ENCODE measurements at regions not wholly inside any gene's neighbourhood (a gene's known extent, or its start where the extent isn't known, plus 50 kb on each side); places are given as distances from the start of the nearest gene placed in this dataset.

- ATAC-seq (no peak), DNase-seq (ENCODE audit: low spot score) (no peak)
- ChIA-PET POLR2A (no interaction called here), CTCF (interaction anchor here (1.2 kb wide), 1 partner anchor 20 kb away, joined by 4 read pairs; no protein-coding TSS in a partner anchor)
- no peak for TF ChIP-seq ZNF232 (CRISPR knock-in tag; IDR thresholded peaks at IDR 0.05)
- TF ChIP-seq ZNF423 (CRISPR knock-in tag; IDR thresholded peaks at IDR 0.05) = no peak
- no peak for TF ChIP-seq ZNF512 (CRISPR knock-in tag; IDR thresholded peaks at IDR 0.05; ENCODE audit: borderline replicate concordance)
- no peak for TF ChIP-seq OVOL2 (CRISPR knock-in tag; IDR thresholded peaks at IDR 0.05; ENCODE audit: borderline replicate concordance)
- TF ChIP-seq CREB1 (CRISPR knock-in tag; IDR thresholded peaks at IDR 0.05) = no peak
- no peak for TF ChIP-seq GRHL2 (CRISPR knock-in tag; IDR thresholded peaks at IDR 0.05; ENCODE audit: insufficient replicate concordance, severe bottlenecking)
- TF ChIP-seq FOXK1 (CRISPR knock-in tag; IDR thresholded peaks at IDR 0.05) = no peak
- TF ChIP-seq ZNF138 (CRISPR knock-in tag; conservative IDR thresholded peaks at IDR 0.05) = no peak
- no peak for TF ChIP-seq PRDM15 (CRISPR knock-in tag; IDR thresholded peaks at IDR 0.05)
- no peak for TF ChIP-seq ZMAT4 (CRISPR knock-in tag; IDR thresholded peaks at IDR 0.05)
- no peak for TF ChIP-seq ELF4 (CRISPR knock-in tag; IDR thresholded peaks at IDR 0.05; ENCODE audit: low read depth)
- no peak for TF ChIP-seq ATF2 (CRISPR knock-in tag; IDR thresholded peaks at IDR 0.05; ENCODE audit: borderline replicate concordance, low read depth)
- no peak for TF ChIP-seq ZNF671 (CRISPR knock-in tag; IDR thresholded peaks at IDR 0.05)
- TF ChIP-seq E2F4 (CRISPR knock-in tag; IDR thresholded peaks at IDR 0.05; ENCODE audit: borderline replicate concordance, low read depth) = no peak
- no peak for TF ChIP-seq TCF7 (CRISPR knock-in tag; IDR thresholded peaks at IDR 0.05; ENCODE audit: low read depth)
- Mint-ChIP-seq H3K27ac (no peak overlapping the region), H3K4me1 (peaks cover 14% of the 10 kb centered on the region), H3K36me3 (peaks cover 5% of the 10 kb centered on the region), H3K27me3 (ENCODE audit: low read depth) (no peaks in the 10 kb centered on the region), H3K4me3 (no peak overlapping the region), H3K9me3 (peaks cover 28% of the 10 kb centered on the region)
Measured at GRCh38 chr7:91533996-91534395, 269.8 kb downstream of the FZD1 start.

GRCh38 chr7:91537260-91538152, 273.3 kb downstream of the FZD1 start:
- Mint-ChIP-seq H3K9me3 (peaks cover 6% of the 10 kb centered on the region), H3K4me1 (peaks cover 14% of the 10 kb centered on the region), H3K27me3 (ENCODE audit: low read depth) (no peaks in the 10 kb centered on the region), H3K36me3 (no peaks in the 10 kb centered on the region), H3K27ac (no peak overlapping the region; the same call in 1 of the 2 replicates), H3K4me3 (no peak overlapping the region)
- DNase-seq (ENCODE audit: low spot score) (no peak), ATAC-seq (peak; percentile 79)
- TF ChIP-seq ZNF219 (CRISPR knock-in tag; IDR thresholded peaks at IDR 0.05; ENCODE audit: borderline replicate concordance) (no peak), NFATC4 (CRISPR knock-in tag; IDR thresholded peaks at IDR 0.05) (no peak), MYBL2 (CRISPR knock-in tag; IDR thresholded peaks at IDR 0.05) (no peak), PREB (CRISPR knock-in tag; IDR thresholded peaks at IDR 0.05; ENCODE audit: borderline replicate concordance) (no peak), E2F4 (CRISPR knock-in tag; IDR thresholded peaks at IDR 0.05; ENCODE audit: borderline replicate concordance, low read depth) (no peak)
- ChIA-PET CTCF (no interaction called here), POLR2A (no interaction called here)
